Loucy (cell line): ENCODE measurements at regions not wholly inside any gene's neighbourhood (a gene's known extent, or its start where the extent isn't known, plus 50 kb on each side); places are given as distances from the start of the nearest gene placed in this dataset.

ENCODE experiments used
- CTCF ChIP-seq: fragments of 200-600 bp; sonication (generic); conservative IDR thresholded peaks from 2 replicates; pipeline ENCODE4 v1.5.1; 2014; ENCODE audit warnings: mild to moderate bottlenecking, antibody characterized with exemption, low read length
- EZH2phosphoT487 ChIP-seq: fragments of 200-600 bp; IDR thresholded peaks from 2 replicates; pipeline ENCODE4 v1.6.1; 2018; ENCODE audit warnings: antibody characterized with exemption, mild to moderate bottlenecking, moderate library complexity, borderline replicate concordance

DNA sequence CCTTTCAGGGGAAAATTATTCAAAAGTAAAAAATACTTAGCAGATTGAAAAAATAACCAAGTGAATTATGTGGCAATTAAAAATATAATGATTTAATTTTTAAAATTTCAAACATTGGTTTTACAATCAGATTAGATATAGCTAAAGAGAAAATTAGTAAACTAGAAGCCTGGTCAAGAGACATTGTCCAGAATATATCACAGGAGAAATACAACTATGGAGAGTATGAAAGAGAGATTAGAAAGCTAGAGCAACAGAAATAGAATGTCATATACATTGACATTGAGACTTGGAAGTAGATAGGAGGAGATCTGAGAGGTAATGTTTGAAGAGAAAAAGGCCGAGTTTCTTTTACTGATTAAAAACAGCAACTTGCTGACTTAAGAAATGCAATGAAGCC, 476.4 kb upstream of the SLC10A2 start:
- TF ChIP-seq CTCF: no peak
- TF ChIP-seq EZH2phosphoT487: no peak
